PC-9 (cell line): ENCODE measurements at regions not wholly inside any gene's neighbourhood (a gene's known extent, or its start where the extent isn't known, plus 50 kb on each side); places are given as distances from the start of the nearest gene placed in this dataset.

Experiments
- BruUV-seq: library from RNA; stranded (reverse); fragments of 400-500 nt; replicated peaks from 2 replicates; lab custom pipeline; 2021; lab: Mats Ljungman, UMichigan
- CTCF ChIA-PET: fragments of 300-600 bp; sonication (Branson Sonifier 250); formaldehyde crosslinking; loops from one replicate; lab custom pipeline; 2022; ENCODE audit warnings: antibody characterized with exemption; lab: Charles Lee
- POLR2A ChIA-PET: fragments of 300-600 bp; sonication (Branson Sonifier 250); formaldehyde crosslinking; loops from one replicate; lab custom pipeline; 2022; ENCODE audit warnings: antibody characterized with exemption; ENCODE audit not compliant: unreplicated experiment; lab: Charles Lee
- DNase-seq, 2 experiments: peaks; one replicate each; pipeline versions ENCODE4 v3.0.0 to v3.0.0-alpha.2; 2015 to 2022; ENCODE audit warnings: mixed read lengths in 1 of 2
- H2AFZ ChIP-seq: fragments of 200-600 bp; sonication (generic); 2 replicates; pipeline ENCODE4 v1.8.1; 2017; ENCODE audit warnings: antibody characterized with exemption
- H3F3A ChIP-seq: fragments of 200-600 bp; sonication (generic); 2 replicates; pipeline ENCODE4 v1.8.1; 2017; ENCODE audit warnings: antibody characterized with exemption, mild to moderate bottlenecking, low read depth; ENCODE audit not compliant: insufficient read depth
- H3K27ac ChIP-seq: fragments of 200-600 bp; sonication (generic); 2 replicates; pipeline ENCODE4 v1.6.1; 2016; ENCODE audit warnings: mixed run types
- H3K27me3 ChIP-seq: fragments of 200-600 bp; sonication (generic); 2 replicates; pipeline ENCODE4 v1.6.1; 2016; ENCODE audit warnings: low read depth, mixed run types; ENCODE audit not compliant: insufficient read depth
- H3K36me3 ChIP-seq: fragments of 200-600 bp; sonication (generic); 2 replicates; pipeline ENCODE4 v1.6.1; 2016; ENCODE audit warnings: low read depth, mixed run types
- H3K4me1 ChIP-seq: fragments of 200-600 bp; sonication (generic); replicated peaks from 2 replicates; pipeline ENCODE4 v1.6.1; 2016; ENCODE audit warnings: mixed run types; ENCODE audit not compliant: insufficient read depth
- H3K4me2 ChIP-seq: fragments of 200-600 bp; sonication (generic); 2 replicates; pipeline ENCODE4 v1.6.1; 2017; ENCODE audit warnings: mixed run types
- H3K4me3 ChIP-seq: fragments of 200-600 bp; sonication (generic); 2 replicates; pipeline ENCODE4 v1.6.1; 2016; ENCODE audit warnings: mixed run types
- H3K79me2 ChIP-seq: fragments of 200-600 bp; sonication (generic); 2 replicates; pipeline ENCODE4 v1.6.1; 2017; ENCODE audit warnings: low read depth, mixed run types
- H3K9me2 ChIP-seq: fragments of 200-600 bp; sonication (generic); 2 replicates; pipeline ENCODE4 v1.8.1; 2017; ENCODE audit warnings: mild to moderate bottlenecking; ENCODE audit not compliant: insufficient read depth
- H3K9me3 ChIP-seq: fragments of 200-600 bp; sonication (generic); 2 replicates; pipeline ENCODE4 v1.8.1; 2016; ENCODE audit warnings: low read depth; ENCODE audit not compliant: insufficient read depth
- H4K20me1 ChIP-seq: fragments of 200-600 bp; sonication (generic); 2 replicates; pipeline ENCODE4 v1.8.1; 2017; ENCODE audit not compliant: insufficient read depth
- EZH2 ChIP-seq: fragments of 200-600 bp; sonication (generic); IDR thresholded peaks from 2 replicates; pipeline ENCODE4 v1.8.0; 2017; ENCODE audit warnings: antibody characterized with exemption, low read depth
- intact Hi-C: fragments of 100-400 bp; cut with micrococcal nuclease; formaldehyde crosslinking; loops from one replicate; pipeline ENCODE4 v1.10.0; 2022; ENCODE audit not compliant: unreplicated experiment
- TF ChIP-seq, protein P1 (sequence below): fragments of 200-600 bp; sonication (generic); conservative IDR thresholded peaks from 2 replicates; pipeline ENCODE4 v1.6.1; 2017; ENCODE audit warnings: mixed run types, antibody characterized with exemption, mild to moderate bottlenecking, moderate library complexity

DNA sequence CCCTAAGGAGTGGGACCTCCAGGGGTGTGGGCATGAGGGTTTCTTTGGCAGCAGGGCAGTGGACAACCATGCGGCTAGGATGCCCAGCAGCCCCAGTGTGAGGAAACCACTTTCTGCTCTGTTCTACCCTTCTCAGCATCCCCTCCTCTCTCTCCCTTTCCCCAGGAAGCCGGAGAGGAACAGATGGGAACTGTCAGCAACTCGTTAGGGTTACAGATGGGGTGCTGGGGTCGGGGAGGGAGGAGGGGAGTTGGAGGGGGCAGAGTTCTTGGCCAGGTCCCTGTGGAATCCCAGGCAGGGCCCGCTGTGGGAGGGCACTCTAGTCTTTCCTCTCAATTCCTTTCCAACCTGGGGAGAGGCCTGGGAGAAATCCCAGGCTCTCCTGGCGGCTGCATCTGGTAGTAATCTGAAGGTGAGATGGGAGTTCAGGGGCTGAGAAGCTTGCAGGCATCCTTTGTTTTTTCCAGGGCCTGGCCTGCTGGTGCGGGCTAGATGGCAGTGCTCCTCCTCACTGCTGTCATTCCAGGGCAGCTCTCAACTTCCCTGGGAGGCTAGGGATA lies 93.9 kb upstream of the CSF3R start:
- Histone ChIP-seq H3K9me2 (no peaks in the 10 kb centered on the region), H3K4me2 (no peak overlapping the region), H3K79me2 (no peaks in the 10 kb centered on the region), H3K27ac (no peak overlapping the region), H3K36me3 (no peaks in the 10 kb centered on the region), H3K4me3 (no peak overlapping the region), H3K4me1 (no peaks in the 10 kb centered on the region), H4K20me1 (no peaks in the 10 kb centered on the region), H3K9me3 (no peaks in the 10 kb centered on the region), H3F3A (no peaks in the 10 kb centered on the region), H2AFZ (no peak overlapping the region), H3K27me3 (peaks cover 30% of the 10 kb centered on the region)
- DNase-seq, result no peak
- TF ChIP-seq EZH2, result no peak
- TF ChIP-seq, protein P1, sequence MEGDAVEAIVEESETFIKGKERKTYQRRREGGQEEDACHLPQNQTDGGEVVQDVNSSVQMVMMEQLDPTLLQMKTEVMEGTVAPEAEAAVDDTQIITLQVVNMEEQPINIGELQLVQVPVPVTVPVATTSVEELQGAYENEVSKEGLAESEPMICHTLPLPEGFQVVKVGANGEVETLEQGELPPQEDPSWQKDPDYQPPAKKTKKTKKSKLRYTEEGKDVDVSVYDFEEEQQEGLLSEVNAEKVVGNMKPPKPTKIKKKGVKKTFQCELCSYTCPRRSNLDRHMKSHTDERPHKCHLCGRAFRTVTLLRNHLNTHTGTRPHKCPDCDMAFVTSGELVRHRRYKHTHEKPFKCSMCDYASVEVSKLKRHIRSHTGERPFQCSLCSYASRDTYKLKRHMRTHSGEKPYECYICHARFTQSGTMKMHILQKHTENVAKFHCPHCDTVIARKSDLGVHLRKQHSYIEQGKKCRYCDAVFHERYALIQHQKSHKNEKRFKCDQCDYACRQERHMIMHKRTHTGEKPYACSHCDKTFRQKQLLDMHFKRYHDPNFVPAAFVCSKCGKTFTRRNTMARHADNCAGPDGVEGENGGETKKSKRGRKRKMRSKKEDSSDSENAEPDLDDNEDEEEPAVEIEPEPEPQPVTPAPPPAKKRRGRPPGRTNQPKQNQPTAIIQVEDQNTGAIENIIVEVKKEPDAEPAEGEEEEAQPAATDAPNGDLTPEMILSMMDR, result no peak
- CTCF ChIA-PET, result interaction anchor here (0.6 to 0.9 kb wide), 4 partner anchors 67 to 858 kb away, joined by 3 to 5 read pairs (median 4); no protein-coding TSS in a partner anchor
- POLR2A ChIA-PET, result no interaction called here
- no TSS peak for BruUV-seq
- intact Hi-C loops, result loop anchor here (1.0 kb wide), 2 partner anchors 858 to 1106 kb away; no protein-coding TSS in a partner anchor

DNA sequence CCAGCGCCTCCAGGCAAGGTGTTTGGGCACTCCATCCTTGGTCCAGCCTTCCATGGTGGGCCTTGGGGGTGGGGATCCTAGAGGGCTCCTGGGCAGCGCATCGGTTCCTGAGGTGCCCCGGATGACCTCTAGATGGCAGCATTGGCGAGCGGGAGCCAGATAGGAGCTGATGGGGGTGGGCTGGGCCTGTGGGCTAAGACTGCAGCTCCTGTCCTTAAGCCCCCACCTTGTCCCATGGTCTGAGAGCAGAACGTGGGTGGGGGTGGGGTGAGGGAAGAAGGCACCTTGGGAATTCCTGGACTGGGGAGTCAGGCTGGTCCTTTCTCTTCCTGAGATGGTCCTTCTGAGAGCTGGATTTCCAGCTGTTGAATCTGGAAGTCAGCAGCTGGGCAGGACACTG lies 93.4 kb upstream of the CSF3R start:
- ChIA-PET CTCF (interaction anchor here (0.5 to 0.9 kb wide), 6 partner anchors 68 to 1300 kb away, joined by 3 to 15 read pairs (median 4); no protein-coding TSS in a partner anchor), POLR2A (no interaction called here)
- Histone ChIP-seq H3K4me2 (no peak overlapping the region), H3K36me3 (no peaks in the 10 kb centered on the region), H2AFZ (no peak overlapping the region), H3K4me1 (no peaks in the 10 kb centered on the region), H3K27me3 (peaks cover 30% of the 10 kb centered on the region), H3K9me3 (no peaks in the 10 kb centered on the region), H3K9me2 (no peaks in the 10 kb centered on the region), H3K4me3 (no peak overlapping the region), H4K20me1 (no peaks in the 10 kb centered on the region), H3K79me2 (no peaks in the 10 kb centered on the region), H3K27ac (no peak overlapping the region), H3F3A (no peaks in the 10 kb centered on the region)
- intact Hi-C loops, result loop anchor here (1.0 kb wide), 2 partner anchors 858 to 1106 kb away; no protein-coding TSS in a partner anchor
- DNase-seq, result peak; percentile 48 to 64
- TF ChIP-seq, protein P1, result peak; percentile 87
- no peak for TF ChIP-seq EZH2
- no TSS peak for BruUV-seq

DNA sequence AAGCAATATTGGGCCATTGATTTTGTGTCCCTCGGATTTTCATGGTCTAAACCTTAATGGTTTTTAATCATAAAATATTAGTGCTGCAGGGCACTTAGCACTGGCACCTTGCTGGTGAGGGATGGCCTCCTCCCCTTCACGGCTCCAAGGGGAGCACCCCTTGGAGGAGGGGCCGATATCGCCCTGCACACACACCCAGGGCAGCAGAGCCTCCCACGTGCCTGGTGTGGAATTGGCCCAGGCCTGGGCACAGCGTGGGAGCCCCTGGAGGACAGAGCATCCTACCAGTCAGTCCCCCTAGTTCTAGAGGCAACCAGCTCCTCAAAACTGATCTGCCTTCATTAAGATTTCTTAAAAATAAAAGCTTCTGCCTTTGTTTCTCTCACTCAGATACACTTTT lies 90.7 kb upstream of the CSF3R start:
- no peaks in the 10 kb centered on the region for H3F3A ChIP-seq
- no peak overlapping the region for H2AFZ ChIP-seq
- no peak overlapping the region for H3K4me2 ChIP-seq
- CTCF ChIA-PET, result no interaction called here
- no peaks in the 10 kb centered on the region for H3K4me1 ChIP-seq
- H3K27ac ChIP-seq, result no peak overlapping the region
- H3K79me2 ChIP-seq, result no peaks in the 10 kb centered on the region
- H3K9me2 ChIP-seq, result no peaks in the 10 kb centered on the region
- H3K27me3 ChIP-seq, result peaks cover 53% of the 10 kb centered on the region
- TF ChIP-seq EZH2, result no peak
- TF ChIP-seq, protein P1, result no peak
- no peaks in the 10 kb centered on the region for H4K20me1 ChIP-seq
- no peaks in the 10 kb centered on the region for H3K9me3 ChIP-seq
- H3K4me3 ChIP-seq, result no peak overlapping the region
- BruUV-seq, result no TSS peak
- POLR2A ChIA-PET, result no interaction called here
- intact Hi-C loops, result no loop called here
- no peaks in the 10 kb centered on the region for H3K36me3 ChIP-seq
- DNase-seq, result no peak
